Pancreas (tissue), 10 donors: ENCODE measurements at regions not wholly inside any gene's neighbourhood (a gene's known extent, or its start where the extent isn't known, plus 50 kb on each side); places are given as distances from the start of the nearest gene placed in this dataset.
A peak's percentile ranks its signal among the peaks of the same experiment; 100 is the strongest.

ENCODE experiments used
- ATAC-seq, 4 donors: fragments of 200-7000 bp; cut with Tn5 transposase; one replicate each; pipeline versions ENCODE4 v1.8.0 to v1.9.1; 2020; ENCODE audit warnings: mild to moderate bottlenecking in 4 of 4, moderate library complexity in 4 of 4
- DNase-seq, 6 donors: peaks; one replicate each; pipeline ENCODE4 v3.0.0-alpha.2; 2020
- FAIRE-seq: peaks from 2 replicates; lab custom pipeline; 2012; peaks lifted over from hg19 to GRCh38; lab: Jason Lieb, UNC
- H3K27ac ChIP-seq, 4 donors: fragments of 200-600 bp; sonication (generic); 1 replicate in 3 of 4; 2 replicates in 1 of 4; pipeline versions ENCODE4 v1.5.0 to v1.8.0; 2020
- H3K27me3 ChIP-seq, 4 donors: fragments of 200-600 bp; one replicate each; pipeline ENCODE4 v1.8.0; 2021
- H3K36me3 ChIP-seq, 3 donors: fragments of 200-600 bp; sonication (generic) in 1 of 3; one replicate each; pipeline versions ENCODE4 v1.5.0 to v1.8.0; 2020 to 2021
- H3K4me1 ChIP-seq, 3 donors: fragments of 200-600 bp; one replicate each; pipeline ENCODE4 v1.8.0; 2021
- H3K4me3 ChIP-seq, 4 donors: fragments of 200-600 bp; sonication (generic) in 2 of 4; one replicate each; pipeline versions ENCODE4 v1.5.0 to v1.8.0; 2020 to 2021
- H3K9me3 ChIP-seq, 4 donors: fragments of 200-600 bp; one replicate each; pipeline ENCODE4 v1.8.0; 2021
- WGBS, 2 donors: extraction: QIAGEN DNeasy Blood & Tissue Kit; methylation state at CpG; one replicate each; pipeline ENCODE4 v1.1.7; 2013; 5-methylcytosine and 5-hydroxymethylcytosine counted together
- intact Hi-C, 3 donors: fragments of 100-400 bp; cut with DNase I; formaldehyde crosslinking; loops; one replicate each; pipeline versions ENCODE4 v1.11.1 to v1.14.2; 2022
- TF ChIP-seq, protein P1 (sequence below), 4 donors: fragments of 200-600 bp; sonication (generic) in 3 of 4; IDR thresholded peaks; one replicate each; pipeline versions ENCODE4 v1.5.0 to v1.8.0; 2021; ENCODE audit warnings: antibody characterized with exemption in 4 of 4
- donor health status: healthy with polysubstance abuse.
- donor health status: DM: no; HTN: no; CAD: no; lungs with moderate emphysema.
- donor health status: DM: no; HTN: no; CAD: no.
- donor health status: control.
- donor health status: control.
- donor health status: Bipolar disorder and iron deficiency.
- donor health status: DM: yes; HTN: yes; CAD: no.
- donor health status: DM: no; HTN: no; CAD: no.
- donor health status: DM: no; HTN: no; CAD: no.
- donor health status: DM: yes; HTN: yes; CAD: no.

DNA sequence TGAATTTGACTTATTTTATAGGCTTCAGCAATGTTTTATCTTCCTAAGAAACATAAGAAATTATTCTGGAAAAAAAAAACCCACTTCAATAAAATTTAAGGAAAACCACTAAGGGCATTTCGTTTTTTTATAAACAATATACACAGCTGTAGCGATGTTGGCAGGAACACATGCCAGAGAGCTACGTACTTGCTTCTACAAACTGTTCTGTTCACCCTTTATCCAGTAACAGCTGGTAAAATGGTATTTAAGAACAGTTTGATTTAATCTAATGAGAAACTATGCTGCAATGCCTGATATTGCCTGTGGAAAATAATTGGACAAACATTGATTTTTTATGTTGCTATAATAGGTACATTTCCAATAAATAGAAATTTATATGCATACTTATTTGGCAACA lies 137.2 kb upstream of the DACH1 start:
- 51 to 84% methylated on average over 3 of the region's 3 CpGs for WGBS, 2 donors
- H3K4me1 ChIP-seq, result no peaks in the 10 kb centered on the region
- ATAC-seq (no peak), DNase-seq (no peak), FAIRE-seq (no peak)
- H3K27me3 ChIP-seq, result no peaks in the 10 kb centered on the region
- H3K27ac ChIP-seq, result no peak overlapping the region
- no peaks in the 10 kb centered on the region for H3K9me3 ChIP-seq
- H3K4me3 ChIP-seq, result no peak overlapping the region
- intact Hi-C loops, result no loop called here
- TF ChIP-seq, protein P1, sequence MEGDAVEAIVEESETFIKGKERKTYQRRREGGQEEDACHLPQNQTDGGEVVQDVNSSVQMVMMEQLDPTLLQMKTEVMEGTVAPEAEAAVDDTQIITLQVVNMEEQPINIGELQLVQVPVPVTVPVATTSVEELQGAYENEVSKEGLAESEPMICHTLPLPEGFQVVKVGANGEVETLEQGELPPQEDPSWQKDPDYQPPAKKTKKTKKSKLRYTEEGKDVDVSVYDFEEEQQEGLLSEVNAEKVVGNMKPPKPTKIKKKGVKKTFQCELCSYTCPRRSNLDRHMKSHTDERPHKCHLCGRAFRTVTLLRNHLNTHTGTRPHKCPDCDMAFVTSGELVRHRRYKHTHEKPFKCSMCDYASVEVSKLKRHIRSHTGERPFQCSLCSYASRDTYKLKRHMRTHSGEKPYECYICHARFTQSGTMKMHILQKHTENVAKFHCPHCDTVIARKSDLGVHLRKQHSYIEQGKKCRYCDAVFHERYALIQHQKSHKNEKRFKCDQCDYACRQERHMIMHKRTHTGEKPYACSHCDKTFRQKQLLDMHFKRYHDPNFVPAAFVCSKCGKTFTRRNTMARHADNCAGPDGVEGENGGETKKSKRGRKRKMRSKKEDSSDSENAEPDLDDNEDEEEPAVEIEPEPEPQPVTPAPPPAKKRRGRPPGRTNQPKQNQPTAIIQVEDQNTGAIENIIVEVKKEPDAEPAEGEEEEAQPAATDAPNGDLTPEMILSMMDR (IDR thresholded peaks at IDR 0.05), result no peak
- no peaks in the 10 kb centered on the region for H3K36me3 ChIP-seq

DNA sequence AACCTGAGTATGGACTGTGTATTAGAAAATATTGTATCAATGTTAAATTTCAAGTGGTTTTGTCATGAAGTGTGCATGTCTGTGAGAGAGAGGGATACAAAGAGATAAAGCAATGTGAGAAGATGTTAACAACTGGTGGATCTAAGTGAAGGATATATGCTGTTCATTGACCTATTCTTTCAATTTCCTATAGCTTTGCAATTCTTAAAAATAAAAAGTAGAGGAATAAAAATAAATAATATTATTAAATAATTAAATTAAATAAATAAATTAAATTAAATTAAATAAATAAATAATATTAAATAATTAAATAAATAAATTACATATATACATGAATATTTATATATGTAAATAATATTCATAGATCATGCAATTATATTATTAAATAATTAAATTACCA lies 131.2 kb upstream of the DACH1 start:
- H3K36me3 ChIP-seq, result no peaks in the 10 kb centered on the region
- no peaks in the 10 kb centered on the region for H3K27me3 ChIP-seq
- DNase-seq (no peak), FAIRE-seq (peak; percentile 98), ATAC-seq (no peak)
- H3K4me1 ChIP-seq, result no peaks in the 10 kb centered on the region
- intact Hi-C loops, result no loop called here
- no peak overlapping the region for H3K27ac ChIP-seq
- no peak overlapping the region for H3K4me3 ChIP-seq
- H3K9me3 ChIP-seq, result no peaks in the 10 kb centered on the region
- TF ChIP-seq, protein P1 (IDR thresholded peaks at IDR 0.05), result no peak

DNA sequence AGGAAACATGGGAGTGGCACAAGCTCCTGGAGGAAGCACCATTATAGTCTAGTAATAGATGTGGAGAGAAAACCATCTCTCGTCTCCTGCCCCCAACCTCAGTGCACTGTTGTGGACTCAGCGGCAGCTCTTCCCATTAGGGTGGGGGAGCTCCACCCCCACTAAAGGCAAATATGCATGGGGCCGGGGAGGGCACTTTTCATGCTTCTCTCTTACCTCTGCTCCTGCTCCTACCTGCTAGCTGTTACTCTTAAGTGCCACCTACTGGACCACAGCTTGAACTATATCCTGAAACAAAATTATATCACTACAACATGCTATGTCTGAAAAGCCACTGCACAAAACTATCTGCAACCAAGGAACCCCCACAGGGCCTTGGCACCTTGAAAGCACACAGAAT lies 112.6 kb upstream of the DACH1 start:
- H3K9me3 ChIP-seq, result no peaks in the 10 kb centered on the region
- no peak overlapping the region for H3K4me3 ChIP-seq
- FAIRE-seq (no peak), ATAC-seq (peak; percentile 46 to 65 (median 56)), DNase-seq (no peak)
- H3K36me3 ChIP-seq, result no peaks in the 10 kb centered on the region
- no peaks in the 10 kb centered on the region for H3K4me1 ChIP-seq
- no peak overlapping the region for H3K27ac ChIP-seq
- intact Hi-C loops, result no loop called here
- TF ChIP-seq, protein P1 (IDR thresholded peaks at IDR 0.05), result no peak
- 14 to 16% methylated on average over 3 of the region's 3 CpGs for WGBS, 2 donors
- no peaks in the 10 kb centered on the region for H3K27me3 ChIP-seq

DNA sequence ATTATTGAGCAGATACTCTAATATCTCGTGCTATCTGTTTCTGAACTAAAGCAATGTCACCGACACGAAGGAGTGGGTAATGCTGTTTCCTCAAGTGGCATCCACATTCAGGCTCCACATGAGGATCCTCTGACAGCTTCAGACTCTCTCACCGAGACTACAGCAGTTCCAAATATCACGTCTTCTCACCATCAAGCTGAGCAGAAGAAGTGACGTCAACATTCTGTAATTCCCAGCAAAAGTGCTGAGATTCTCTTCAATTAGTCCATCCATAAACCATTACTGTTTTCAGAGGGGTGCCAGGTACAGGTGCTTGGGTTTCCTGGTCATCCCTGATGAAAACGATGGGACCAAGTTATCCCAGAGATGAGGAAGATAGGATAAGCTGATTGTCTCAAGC lies 110.0 kb upstream of the DACH1 start:
- TF ChIP-seq, protein P1 (IDR thresholded peaks at IDR 0.05), result no peak
- Histone ChIP-seq H3K36me3 (no peaks in the 10 kb centered on the region), H3K27ac (no peak overlapping the region), H3K9me3 (no peaks in the 10 kb centered on the region), H3K4me3 (no peak overlapping the region), H3K4me1 (no peaks in the 10 kb centered on the region), H3K27me3 (no peaks in the 10 kb centered on the region)
- no peak for DNase-seq
- intact Hi-C loops, result no loop called here
- 76 to 83% methylated on average over 7 of the region's 7 CpGs for WGBS, 2 donors
- no peak for ATAC-seq
- FAIRE-seq, result no peak

DNA sequence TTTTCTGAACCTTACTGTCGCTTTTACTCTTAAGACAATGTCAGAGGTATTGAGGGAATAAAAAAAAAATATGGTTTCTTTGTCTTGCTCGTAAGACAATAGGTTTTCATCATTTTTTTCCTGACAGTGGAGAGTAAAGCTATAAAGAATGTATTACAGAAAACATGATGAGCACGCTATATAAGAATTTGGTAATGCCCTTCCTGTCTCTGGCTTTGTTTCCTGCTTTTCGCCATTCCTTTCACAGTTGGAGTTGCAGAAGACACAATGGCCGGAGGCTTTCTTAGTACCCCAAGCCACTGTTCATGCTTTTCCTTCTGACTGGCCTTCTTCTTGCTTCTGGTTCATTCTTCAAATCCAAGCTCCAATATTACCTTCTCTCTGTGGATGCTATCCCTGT lies 101.0 kb upstream of the DACH1 start:
- no peaks in the 10 kb centered on the region for H3K27me3 ChIP-seq
- no peaks in the 10 kb centered on the region for H3K9me3 ChIP-seq
- H3K36me3 ChIP-seq, result no peaks in the 10 kb centered on the region
- H3K27ac ChIP-seq, result no peak overlapping the region
- FAIRE-seq (no peak), DNase-seq (no peak), ATAC-seq (no peak)
- TF ChIP-seq, protein P1 (IDR thresholded peaks at IDR 0.05), result no peak
- H3K4me3 ChIP-seq, result no peak overlapping the region
- 78 to 88% methylated on average over 5 of the region's 5 CpGs for WGBS, 2 donors
- intact Hi-C loops, result no loop called here
- H3K4me1 ChIP-seq, result no peaks in the 10 kb centered on the region
